ENCODE measurements at regions not wholly inside any gene's neighbourhood (a gene's known extent, or its start where the extent isn't known, plus 50 kb on each side); places are given as distances from the start of the nearest gene placed in this dataset.

DNA sequence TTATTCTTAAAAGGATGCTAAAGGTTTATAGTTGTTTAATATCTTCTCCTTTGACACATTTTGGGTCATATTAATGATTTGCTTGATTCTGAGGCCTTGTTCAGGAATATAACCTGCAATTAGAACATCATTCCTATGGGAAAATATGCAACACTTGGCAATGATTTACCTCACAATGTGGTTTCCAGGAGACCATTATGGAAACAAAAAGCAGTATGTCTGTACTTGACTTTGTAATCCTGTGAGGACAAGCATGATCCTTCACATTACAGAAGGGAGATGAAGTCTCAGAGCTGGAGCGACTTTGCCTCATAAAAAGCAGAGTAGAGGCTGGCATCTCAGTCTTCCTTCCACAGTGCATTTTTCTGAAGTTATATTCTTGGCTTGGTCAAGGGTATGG lies 57.0 kb upstream of the CDCA7L start:
- ATAC-seq: no peak

DNA sequence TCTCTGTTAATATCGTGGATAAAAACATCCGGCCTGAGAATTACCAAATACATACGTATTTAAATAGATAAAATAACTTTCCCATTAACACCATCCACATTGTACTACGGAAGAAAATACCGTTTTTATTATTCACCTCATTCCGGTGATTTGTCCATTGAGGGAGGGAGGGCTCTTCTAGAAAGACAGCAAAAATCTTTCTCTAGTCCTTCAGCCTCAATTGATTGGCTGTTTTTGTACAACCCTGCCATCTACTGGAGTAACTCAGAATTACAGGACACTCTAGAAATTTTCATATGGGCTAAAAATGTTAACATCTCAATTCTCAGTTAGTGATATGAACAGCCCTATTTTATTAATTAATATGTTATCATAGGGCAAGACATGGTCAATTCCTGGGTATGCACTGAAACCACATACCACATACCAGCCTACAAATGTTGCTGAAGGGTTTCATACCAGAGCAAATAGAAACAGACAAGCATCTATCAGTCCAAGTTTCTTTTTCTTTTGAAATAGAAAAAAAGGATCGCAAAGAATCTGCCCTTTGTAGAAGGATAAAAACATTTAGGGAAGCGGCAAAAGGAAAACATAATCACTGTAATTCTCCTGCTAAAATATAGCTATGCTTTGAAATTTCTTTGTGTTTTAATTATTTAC lies 55.8 kb upstream of the CDCA7L start:
- ATAC-seq: peak; percentile 51 to 59

DNA sequence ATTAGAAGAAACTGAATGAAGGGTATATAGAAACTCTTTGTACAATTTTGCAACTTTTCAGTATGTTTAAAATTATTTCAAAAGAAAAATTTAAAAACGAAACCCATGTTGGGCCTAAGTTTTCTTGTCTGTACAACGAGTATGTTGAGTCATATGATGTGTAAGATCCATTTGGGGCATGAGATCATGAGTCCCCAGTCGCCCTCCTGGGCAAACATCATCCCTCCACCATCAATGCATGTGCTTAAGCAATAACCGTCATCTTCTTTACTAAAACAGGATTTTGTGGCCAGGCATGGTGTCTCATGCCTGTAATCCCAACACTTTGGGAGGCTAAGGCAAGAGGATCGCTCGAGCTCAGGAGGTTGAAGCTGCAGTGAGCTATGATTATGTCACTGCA lies 54.2 kb upstream of the CDCA7L start:
- no peak for ATAC-seq

DNA sequence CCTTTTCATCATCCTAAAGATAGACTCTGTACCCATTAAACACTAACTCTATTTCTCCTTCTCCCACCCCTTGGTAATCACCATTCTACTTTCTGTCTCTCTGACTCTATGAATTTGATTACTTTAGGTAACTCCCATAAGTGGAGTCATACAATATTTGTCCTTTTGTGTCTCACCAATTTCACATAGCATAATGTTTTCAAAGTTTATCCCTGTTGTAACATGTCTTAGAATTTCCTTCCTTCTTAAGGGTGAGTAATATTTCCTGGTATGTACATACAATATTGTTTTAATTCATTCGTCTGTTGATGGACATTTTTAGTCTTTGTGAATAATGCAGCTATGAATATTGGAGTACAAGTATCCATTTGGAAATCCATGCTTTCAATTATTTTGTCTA lies 50.9 kb upstream of the CDCA7L start:
- no peak for ATAC-seq
